OCI-LY3 (cell line): ENCODE measurements at regions not wholly inside any gene's neighbourhood (a gene's known extent, or its start where the extent isn't known, plus 50 kb on each side); places are given as distances from the start of the nearest gene placed in this dataset.

Source experiments
- H2AFZ ChIP-seq: fragments of 200-600, 300-600 bp; shearing (Covaris generic); 2 replicates; pipeline ENCODE4 v1.6.0; 2014; ENCODE audit warnings: antibody characterized with exemption, low read depth, low read length
- H3K27ac ChIP-seq: fragments of 200-600, 300-600 bp; sonication (generic); 2 replicates; pipeline ENCODE4 v1.5.1; 2014; ENCODE audit warnings: mild to moderate bottlenecking, low read length, moderate library complexity, mixed read lengths
- H3K27me3 ChIP-seq: fragments of 200-600, 300-600 bp; sonication (generic); 2 replicates; pipeline ENCODE4 v1.6.1; 2014; ENCODE audit warnings: low read depth, low read length, mixed read lengths
- H3K36me3 ChIP-seq: fragments of 200-600, 300-600 bp; sonication (generic); replicated peaks from 2 replicates; pipeline ENCODE3; 2014; ENCODE audit warnings: low read depth, low read length, mixed read lengths
- H3K4me1 ChIP-seq: fragments of 300-600, 200-600 bp; sonication (generic); 2 replicates; pipeline ENCODE4 v1.6.1; 2014; ENCODE audit warnings: low read length, mixed read lengths
- H3K4me2 ChIP-seq: fragments of 200-600, 300-600 bp; sonication (generic); 2 replicates; pipeline ENCODE4 v1.6.1; 2014; ENCODE audit warnings: low read length, mixed read lengths
- H3K4me3 ChIP-seq: fragments of 300-600, 200-600 bp; sonication (generic); 2 replicates; pipeline ENCODE4 v1.5.1; 2014; ENCODE audit warnings: antibody characterized with exemption, mild to moderate bottlenecking, low read length, moderate library complexity
- H3K79me2 ChIP-seq: fragments of 300-600, 200-600 bp; shearing (Covaris generic); 2 replicates; pipeline ENCODE4 v1.6.1; 2014; ENCODE audit warnings: mild to moderate bottlenecking, low read length, mixed read lengths
- H3K9ac ChIP-seq: fragments of 300-600, 200-600 bp; shearing (Covaris generic); 2 replicates; pipeline ENCODE4 v1.6.0; 2014; ENCODE audit warnings: mild to moderate bottlenecking, low read length, moderate library complexity
- H3K9me3 ChIP-seq: fragments of 200-600, 300-600 bp; shearing (Covaris generic); 2 replicates; pipeline ENCODE4 v1.6.1; 2014; ENCODE audit warnings: low read length, mixed read lengths; ENCODE audit not compliant: insufficient read depth
- H4K20me1 ChIP-seq: fragments of 200-600, 300-600 bp; sonication (generic); 2 replicates; pipeline ENCODE4 v1.6.1; 2016; ENCODE audit warnings: low read length, mixed read lengths; ENCODE audit not compliant: insufficient read depth
- EZH2phosphoT487 ChIP-seq: fragments of 200-600 bp; shearing (Covaris generic); IDR thresholded peaks from 2 replicates; pipeline ENCODE4 v1.6.1; 2018; ENCODE audit warnings: antibody characterized with exemption, mixed run types, low read depth
- TF ChIP-seq, protein P1 (sequence below): fragments of 200-600, 300-600 bp; sonication (generic); IDR thresholded peaks from 2 replicates; pipeline ENCODE4 v1.5.1; 2014; ENCODE audit warnings: antibody characterized with exemption, low read length, low read depth

DNA sequence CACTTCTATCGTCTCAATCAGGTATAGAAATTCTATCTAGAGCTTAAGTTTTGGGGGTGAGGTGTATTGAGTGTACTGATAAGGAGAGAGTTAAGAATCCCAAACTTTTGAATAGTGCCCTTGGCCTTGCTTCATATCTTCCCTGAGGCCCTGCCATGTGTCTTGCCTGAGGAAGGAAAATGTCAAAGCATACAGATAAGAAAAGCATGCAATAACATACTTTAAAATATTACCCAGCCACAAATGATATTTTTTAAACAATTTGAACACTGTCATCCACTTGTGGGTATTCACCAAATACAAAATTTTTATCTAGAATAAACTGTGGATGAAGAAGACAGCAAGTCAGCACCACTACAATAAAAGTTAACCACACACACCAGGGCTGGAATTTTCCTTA is 631.0 kb upstream of the ALCAM start:
- Histone ChIP-seq H3K4me1 (no peaks in the 10 kb centered on the region), H3K9ac (no peak overlapping the region), H3K27me3 (no peaks in the 10 kb centered on the region), H3K4me2 (no peak overlapping the region), H4K20me1 (no peaks in the 10 kb centered on the region), H3K36me3 (no peaks in the 10 kb centered on the region), H2AFZ (no peak overlapping the region), H3K27ac (no peak overlapping the region), H3K9me3 (no peaks in the 10 kb centered on the region), H3K4me3 (no peak overlapping the region), H3K79me2 (no peaks in the 10 kb centered on the region)
- TF ChIP-seq, protein P1, sequence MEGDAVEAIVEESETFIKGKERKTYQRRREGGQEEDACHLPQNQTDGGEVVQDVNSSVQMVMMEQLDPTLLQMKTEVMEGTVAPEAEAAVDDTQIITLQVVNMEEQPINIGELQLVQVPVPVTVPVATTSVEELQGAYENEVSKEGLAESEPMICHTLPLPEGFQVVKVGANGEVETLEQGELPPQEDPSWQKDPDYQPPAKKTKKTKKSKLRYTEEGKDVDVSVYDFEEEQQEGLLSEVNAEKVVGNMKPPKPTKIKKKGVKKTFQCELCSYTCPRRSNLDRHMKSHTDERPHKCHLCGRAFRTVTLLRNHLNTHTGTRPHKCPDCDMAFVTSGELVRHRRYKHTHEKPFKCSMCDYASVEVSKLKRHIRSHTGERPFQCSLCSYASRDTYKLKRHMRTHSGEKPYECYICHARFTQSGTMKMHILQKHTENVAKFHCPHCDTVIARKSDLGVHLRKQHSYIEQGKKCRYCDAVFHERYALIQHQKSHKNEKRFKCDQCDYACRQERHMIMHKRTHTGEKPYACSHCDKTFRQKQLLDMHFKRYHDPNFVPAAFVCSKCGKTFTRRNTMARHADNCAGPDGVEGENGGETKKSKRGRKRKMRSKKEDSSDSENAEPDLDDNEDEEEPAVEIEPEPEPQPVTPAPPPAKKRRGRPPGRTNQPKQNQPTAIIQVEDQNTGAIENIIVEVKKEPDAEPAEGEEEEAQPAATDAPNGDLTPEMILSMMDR = no peak
- no peak for TF ChIP-seq EZH2phosphoT487

DNA sequence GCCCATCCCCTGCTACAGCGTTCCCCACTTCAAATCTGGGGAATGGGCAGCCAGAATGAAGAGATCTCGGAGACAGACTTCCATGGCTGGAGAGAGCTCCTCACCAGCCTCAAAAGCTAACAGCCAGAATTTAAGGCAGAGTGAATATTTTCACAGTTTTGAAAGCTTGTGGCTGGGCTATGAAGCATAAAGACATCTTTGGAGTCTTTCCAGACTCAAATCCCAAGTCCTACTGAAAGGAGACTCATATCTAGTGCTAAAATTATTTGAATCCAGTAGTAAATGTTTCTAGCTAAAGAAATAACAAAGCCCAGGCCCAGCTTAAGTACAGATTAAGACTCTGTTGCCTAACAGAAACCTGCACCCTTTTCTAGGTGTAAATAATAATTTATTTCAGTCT is 628.4 kb upstream of the ALCAM start:
- Histone ChIP-seq H3K79me2 (no peaks in the 10 kb centered on the region), H3K36me3 (no peaks in the 10 kb centered on the region), H3K27me3 (no peaks in the 10 kb centered on the region), H3K9ac (no peak overlapping the region), H3K4me3 (no peak overlapping the region), H2AFZ (peak overlapping the region; percentile 57), H4K20me1 (no peaks in the 10 kb centered on the region), H3K27ac (no peak overlapping the region), H3K4me1 (no peaks in the 10 kb centered on the region), H3K9me3 (no peaks in the 10 kb centered on the region), H3K4me2 (no peak overlapping the region)
- TF ChIP-seq EZH2phosphoT487 = no peak
- TF ChIP-seq, protein P1 = no peak

DNA sequence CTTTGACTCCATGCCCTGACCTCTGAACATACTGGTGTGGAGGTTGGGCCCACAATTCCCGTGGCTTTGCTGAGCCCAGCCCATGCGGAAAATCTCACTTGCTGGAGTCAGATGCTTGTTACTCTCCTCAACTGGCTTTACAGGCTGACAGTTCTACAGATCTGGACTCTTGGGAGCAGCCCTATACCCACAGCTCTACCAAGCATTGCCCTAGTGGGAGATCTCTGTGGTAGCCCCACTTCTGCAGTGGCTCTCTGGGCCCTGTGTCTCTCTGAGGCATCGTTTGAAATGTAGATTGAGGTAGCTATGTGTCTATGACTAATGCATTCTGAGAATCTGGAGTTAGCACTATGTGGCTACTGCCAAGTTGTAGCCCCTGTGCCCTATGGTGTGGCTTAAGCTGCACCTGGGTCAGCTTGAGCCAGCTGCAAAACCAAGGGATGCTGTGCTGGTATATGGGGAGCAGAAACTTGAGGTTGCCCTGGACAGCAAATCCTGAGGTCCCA is 625.8 kb upstream of the ALCAM start:
- Histone ChIP-seq H3K27ac (no peak overlapping the region), H4K20me1 (no peaks in the 10 kb centered on the region), H3K79me2 (no peaks in the 10 kb centered on the region), H3K27me3 (no peaks in the 10 kb centered on the region), H3K9ac (no peak overlapping the region), H3K4me3 (no peak overlapping the region), H3K36me3 (no peaks in the 10 kb centered on the region), H3K4me2 (no peak overlapping the region), H3K4me1 (no peaks in the 10 kb centered on the region), H2AFZ (no peak overlapping the region), H3K9me3 (no peaks in the 10 kb centered on the region)
- TF ChIP-seq EZH2phosphoT487 = no peak
- TF ChIP-seq, protein P1 = no peak

DNA sequence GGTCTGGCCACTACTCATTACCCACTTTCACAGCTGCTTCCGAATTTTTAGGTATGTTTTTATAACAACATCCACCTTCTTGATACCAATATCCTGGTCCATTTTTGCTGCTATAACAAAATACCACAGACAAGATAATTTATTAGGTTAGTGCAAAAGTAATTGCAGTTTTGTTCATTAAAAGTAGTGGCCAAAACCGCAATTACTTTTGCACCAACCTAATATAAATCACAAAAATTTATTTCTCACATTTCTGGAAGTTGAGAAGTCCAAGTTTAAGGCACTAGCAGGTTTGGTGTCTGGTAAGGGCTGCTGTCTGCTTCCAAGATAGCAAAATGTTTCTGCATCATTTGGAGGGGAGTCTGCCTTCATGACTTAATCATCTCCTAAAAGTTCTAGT is 624.7 kb upstream of the ALCAM start:
- Histone ChIP-seq H3K9me3 (no peaks in the 10 kb centered on the region), H3K4me1 (no peaks in the 10 kb centered on the region), H3K36me3 (no peaks in the 10 kb centered on the region), H3K79me2 (no peaks in the 10 kb centered on the region), H3K9ac (no peak overlapping the region), H4K20me1 (no peaks in the 10 kb centered on the region), H3K27ac (no peak overlapping the region), H3K27me3 (no peaks in the 10 kb centered on the region), H3K4me3 (no peak overlapping the region), H3K4me2 (no peak overlapping the region), H2AFZ (no peak overlapping the region)
- TF ChIP-seq EZH2phosphoT487 = no peak
- TF ChIP-seq, protein P1 = no peak
